DMS 273 (cell line): ENCODE measurements at regions not wholly inside any gene's neighbourhood (a gene's known extent, or its start where the extent isn't known, plus 50 kb on each side); places are given as distances from the start of the nearest gene placed in this dataset.
"Not testable (repeated sequence)": the region's sequence is repeated elsewhere in the genome, so short reads cannot be mapped to it uniquely, and the experiment has no call there.

Experiments used
- DNase-seq: peaks from one replicate; lab custom pipeline; 2025; ENCODE audit not compliant: unreplicated experiment; lab: John Stamatoyannopoulos, UW

DNA sequence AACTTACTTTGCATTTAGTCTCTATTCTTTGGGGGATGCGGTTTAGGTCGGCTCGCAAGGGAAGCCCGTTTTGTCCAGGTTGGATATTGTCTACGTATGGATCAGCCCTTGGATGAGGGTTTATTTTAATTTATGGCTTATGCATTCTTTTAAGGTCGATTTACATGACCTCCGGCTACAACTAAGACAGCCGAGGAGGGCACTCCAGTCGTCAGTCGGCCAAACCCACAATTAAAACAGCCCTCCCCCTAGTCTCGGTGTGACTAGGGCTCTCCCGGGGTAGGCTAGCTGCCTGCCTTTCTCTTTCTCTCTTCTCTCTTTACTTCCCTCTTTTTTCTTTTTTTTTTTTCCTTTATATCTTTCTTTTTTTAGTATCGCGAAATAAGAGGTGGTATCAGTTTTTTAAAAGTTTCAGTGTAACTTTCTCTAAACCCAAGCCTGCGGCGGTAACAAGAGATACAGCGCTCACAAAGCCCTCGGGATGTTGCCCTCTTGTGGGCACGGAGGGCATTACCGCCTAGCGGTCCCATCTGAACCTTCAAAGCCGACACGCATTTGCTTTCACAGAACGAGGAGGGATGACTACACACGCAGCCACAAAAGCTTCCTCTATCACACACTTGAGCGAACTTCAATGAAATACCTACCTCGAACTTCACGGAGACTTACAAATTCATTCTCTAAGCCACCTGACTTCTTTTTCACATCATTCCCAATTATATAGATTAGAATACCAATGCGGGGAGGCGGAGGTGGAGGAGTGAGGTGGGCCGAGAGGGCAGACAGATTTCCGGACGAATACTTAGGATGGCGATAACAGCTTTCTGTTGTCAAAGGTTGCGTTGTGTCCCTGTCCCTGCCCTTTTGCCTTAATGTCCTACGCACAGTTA lies 132.3 kb upstream of the C11orf58 start:
- DNase-seq, result peak; percentile 91

DNA sequence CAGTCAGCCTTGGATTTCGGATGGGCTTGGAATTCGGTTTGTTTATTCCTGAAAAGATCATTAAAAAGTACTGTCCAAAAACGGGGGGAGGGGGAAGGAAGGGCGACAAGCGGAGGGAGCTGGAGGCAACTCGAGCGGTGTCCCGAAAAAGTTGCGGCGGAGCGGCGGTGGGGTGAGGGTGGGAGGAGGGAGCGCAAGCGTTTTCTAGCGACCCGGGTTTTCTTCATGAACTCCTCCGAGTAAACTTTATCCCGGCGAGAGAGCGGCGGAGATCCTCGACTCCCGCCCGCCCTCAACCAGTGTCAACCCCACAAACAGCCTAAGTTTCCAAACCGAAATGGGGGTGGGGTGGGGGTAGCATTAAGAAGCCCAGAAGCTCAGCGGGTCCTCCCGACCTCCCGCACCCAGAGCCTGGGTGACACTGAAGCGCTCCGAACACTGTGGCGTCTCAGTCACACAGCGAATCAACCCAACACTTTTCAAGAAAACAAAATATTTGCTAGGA lies 133.0 kb upstream of the C11orf58 start:
- peak; percentile 62 for DNase-seq

DNA sequence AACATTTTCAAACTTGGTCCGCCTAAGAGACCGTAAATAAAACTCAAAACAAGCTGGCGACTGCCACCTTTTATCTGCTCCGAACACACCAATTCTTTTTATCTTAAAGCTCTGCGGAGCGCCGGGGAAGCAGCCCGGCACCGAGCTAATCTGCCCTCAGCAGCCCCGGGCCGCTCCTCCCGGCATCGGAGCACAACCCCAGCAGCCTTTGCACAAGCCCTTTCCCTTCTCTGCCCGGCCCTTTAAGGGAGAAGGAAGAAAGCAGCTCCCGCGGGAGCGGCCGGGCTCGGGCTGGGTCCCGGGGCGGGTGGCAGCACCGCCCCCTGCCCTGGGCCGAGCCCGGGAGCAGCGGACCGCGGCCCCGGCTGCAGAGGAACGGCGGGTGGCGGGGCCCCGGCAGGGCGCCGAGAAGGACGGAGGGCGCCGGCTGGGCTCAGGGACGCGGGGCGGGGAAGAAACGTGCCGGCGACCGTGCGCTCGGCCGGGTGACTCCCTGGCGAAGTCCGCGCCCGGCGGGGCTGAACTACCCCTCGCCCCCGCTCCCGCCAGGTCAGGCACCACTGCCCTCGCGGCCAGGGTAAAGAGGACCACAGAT lies 133.6 kb upstream of the C11orf58 start:
- DNase-seq, result peak; percentile 55

- DNase-seq, result peak; percentile 36
These were observed 134.3 kb upstream of the C11orf58 start for GRCh38 chr11:16603890-16604793.

- DNase-seq, result no peak
These were observed 135.2 kb upstream of the C11orf58 start for GRCh38 chr11:16603245-16603644.

DNA sequence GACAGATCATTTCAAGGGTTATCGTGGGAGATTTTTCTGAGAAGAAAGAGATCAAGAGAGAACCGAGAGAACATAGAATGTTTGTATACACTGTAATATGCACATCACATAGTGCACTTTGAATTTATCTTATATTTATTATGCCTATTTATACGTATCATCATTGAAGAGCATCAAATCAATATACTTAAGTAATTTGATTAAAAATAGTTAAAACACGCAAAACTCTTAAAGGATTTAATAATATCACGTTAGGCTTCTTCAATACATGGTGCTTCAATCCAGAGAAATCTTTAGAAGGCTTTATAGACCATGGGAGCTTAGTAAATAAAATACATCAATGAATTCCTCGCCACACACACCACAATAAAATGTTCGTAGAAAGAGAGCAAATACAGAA lies 139.5 kb upstream of the C11orf58 start:
- DNase-seq, result no peak

DNA sequence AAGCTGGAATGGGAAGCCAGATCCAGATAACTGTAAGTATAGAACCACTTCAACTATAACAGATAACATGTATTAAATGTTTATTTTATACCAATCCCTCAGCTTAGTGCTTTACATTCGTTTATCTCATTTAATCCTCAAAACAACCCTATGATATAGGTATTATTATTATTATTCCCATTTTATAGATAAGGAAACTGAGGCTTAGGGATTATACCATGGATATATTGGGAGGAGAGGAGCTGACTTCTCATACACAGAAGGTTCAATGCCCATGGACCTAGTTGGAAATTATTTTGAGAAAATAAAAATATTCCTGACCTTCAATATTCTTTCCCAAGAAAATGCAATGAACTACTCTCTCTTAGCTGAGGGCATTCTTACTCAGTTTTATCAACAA lies 140.4 kb upstream of the C11orf58 start:
- no peak for DNase-seq

GRCh38 chr11:16596231-16596630 lies 142.2 kb upstream of the C11orf58 start:
- no peak for DNase-seq

DNA sequence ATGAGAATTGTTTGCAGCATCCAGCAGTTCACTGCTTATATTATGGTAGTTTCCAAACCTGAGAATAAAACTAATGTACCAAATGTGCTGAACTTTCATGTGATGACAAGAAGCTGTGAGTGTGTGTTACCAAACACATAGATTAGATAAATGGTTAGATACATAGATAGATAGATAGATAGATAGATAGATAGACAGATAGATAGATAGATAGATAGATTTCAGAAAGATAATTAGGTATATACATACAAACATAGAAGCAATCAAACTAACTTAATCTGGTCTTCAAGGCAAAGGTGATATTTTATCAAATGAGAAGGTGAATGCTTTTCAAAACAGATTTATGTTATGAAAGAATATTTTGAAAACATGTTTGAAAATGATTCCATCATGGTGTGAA lies 147.3 kb upstream of the C11orf58 start:
- DNase-seq, result no peak

GRCh38 chr11:16587670-16588069 lies 150.8 kb upstream of the C11orf58 start:
- DNase-seq, result no peak

DNA sequence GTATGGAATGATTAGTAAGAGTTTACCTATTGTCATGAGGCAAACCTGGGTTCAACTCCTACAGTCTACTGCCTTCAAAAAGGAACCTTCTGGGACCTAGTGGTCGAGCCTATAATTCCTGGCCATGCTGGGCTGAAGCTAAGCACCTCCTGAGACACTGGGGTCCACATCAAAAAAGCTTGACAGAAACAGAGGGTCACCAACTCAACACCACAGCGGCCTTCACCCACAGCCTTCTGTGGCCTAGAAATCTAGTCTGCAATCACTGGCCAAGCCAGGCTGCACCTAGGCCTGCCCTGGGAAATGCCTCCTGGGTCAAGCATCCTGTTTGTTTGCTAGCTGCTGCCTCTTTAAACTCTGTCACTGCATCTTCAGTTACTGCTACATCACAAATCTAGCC lies 153.9 kb upstream of the C11orf58 start:
- no peak for DNase-seq

GRCh38 chr11:16581078-16581477 lies 157.4 kb upstream of the C11orf58 start:
- DNase-seq, result not testable (repeated sequence)

- no peak for DNase-seq
These were observed 161.0 kb upstream of the C11orf58 start for GRCh38 chr11:16577490-16577889.

- DNase-seq, result not testable (repeated sequence)
These were observed 163.6 kb upstream of the C11orf58 start for GRCh38 chr11:16574889-16575288.

DNA sequence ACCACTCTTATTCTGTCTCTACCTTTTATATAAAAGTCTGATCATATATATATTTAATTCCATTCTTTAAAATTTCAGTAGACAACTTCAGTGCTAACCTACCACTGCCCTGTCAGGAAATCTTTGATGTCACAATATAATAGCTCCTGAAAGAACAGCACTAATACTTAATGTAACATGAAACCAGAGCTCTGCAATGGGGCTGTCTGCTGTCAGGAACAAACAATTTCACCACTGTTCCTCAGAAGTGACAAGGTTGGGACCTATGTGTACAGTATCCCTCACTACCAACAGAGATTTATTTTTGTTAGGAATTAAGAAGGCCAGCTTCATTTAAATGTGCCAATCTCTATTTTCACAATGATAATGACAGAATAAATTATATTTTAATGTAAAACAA lies 165.5 kb upstream of the C11orf58 start:
- DNase-seq, result peak; percentile 2

- DNase-seq, result no peak
These were observed 177.3 kb upstream of the C11orf58 start for GRCh38 chr11:16561150-16561549.

DNA sequence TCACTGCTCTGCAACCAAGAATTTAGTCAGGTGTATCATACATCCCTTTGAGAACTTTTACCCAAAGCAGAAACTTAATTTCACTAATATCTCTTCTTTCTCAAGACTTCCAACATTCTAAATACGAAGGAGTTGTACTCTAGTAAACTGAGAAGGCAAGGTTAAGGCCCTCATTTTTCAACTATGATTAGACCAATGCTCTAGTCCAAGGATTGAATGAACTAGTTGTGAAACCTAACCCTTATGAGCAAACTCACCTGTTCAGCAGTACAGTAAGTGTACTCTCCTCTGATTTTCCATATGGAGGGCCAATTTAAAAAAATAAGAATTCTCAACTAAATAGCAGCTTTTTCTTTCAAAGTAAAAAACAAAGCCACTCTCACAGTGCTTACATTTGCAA lies 180.0 kb upstream of the C11orf58 start:
- no peak for DNase-seq

- no peak for DNase-seq
These were observed 182.5 kb upstream of the C11orf58 start for GRCh38 chr11:16555956-16556355.

GRCh38 chr11:16554361-16554760 lies 184.1 kb upstream of the C11orf58 start:
- DNase-seq, result no peak

GRCh38 chr11:16547879-16548278 lies 190.6 kb upstream of the C11orf58 start:
- no peak for DNase-seq

- DNase-seq, result no peak
These were observed 187.3 kb upstream of the SOX6 start for GRCh38 chr11:16543642-16544041.
